BLaER1 (cell line): ENCODE measurements at regions not wholly inside any gene's neighbourhood (a gene's known extent, or its start where the extent isn't known, plus 50 kb on each side); places are given as distances from the start of the nearest gene placed in this dataset.

Experiments used
- H3K27ac ChIP-seq: shearing (Covaris generic); formaldehyde crosslinking; 2 replicates; pipeline ENCODE4 v1.8.1; 2022
- H3K27me3 ChIP-seq: shearing (Covaris generic); formaldehyde crosslinking; 2 replicates; pipeline ENCODE4 v1.8.1; 2022
- H3K36me3 ChIP-seq: shearing (Covaris generic); formaldehyde crosslinking; 2 replicates; pipeline ENCODE4 v1.8.1; 2022
- H3K4me1 ChIP-seq: shearing (Covaris generic); formaldehyde crosslinking; 2 replicates; pipeline ENCODE4 v1.8.1; 2022
- H3K4me2 ChIP-seq: shearing (Covaris generic); formaldehyde crosslinking; 2 replicates; pipeline ENCODE4 v1.8.1; 2022
- H3K4me3 ChIP-seq: shearing (Covaris generic); formaldehyde crosslinking; 2 replicates; pipeline ENCODE4 v1.8.1; 2022
- H3K9ac ChIP-seq: shearing (Covaris generic); formaldehyde crosslinking; 2 replicates; pipeline ENCODE4 v1.8.1; 2022
- H3K9me3 ChIP-seq: shearing (Covaris generic); formaldehyde crosslinking; 2 replicates; pipeline ENCODE4 v1.8.1; 2022
- H4K20me1 ChIP-seq: shearing (Covaris generic); formaldehyde crosslinking; 2 replicates; pipeline ENCODE4 v1.8.1; 2022
- Cebpa-rat ChIP-seq: shearing (Covaris generic); IDR thresholded peaks from 2 replicates; pipeline ENCODE4 v1.8.1; 2022

- Histone ChIP-seq H3K4me2 (peak overlapping the region; percentile 94), H3K9me3 (peaks cover 19% of the 10 kb centered on the region), H3K36me3 (no peaks in the 10 kb centered on the region; the same call in 1 of the 2 replicates), H3K4me1 (peaks cover 77% of the 10 kb centered on the region), H3K9ac (no peak overlapping the region), H3K27me3 (no peaks in the 10 kb centered on the region), H3K27ac (peak overlapping the region; percentile 95), H3K4me3 (no peak overlapping the region), H4K20me1 (no peaks in the 10 kb centered on the region)
- no peak for TF ChIP-seq Cebpa-rat
These were observed 332.5 kb downstream of the CD83 start for GRCh38 chr6:14450133-14450504.

- H3K27ac ChIP-seq, result peak overlapping the region; percentile 95
- H3K9ac ChIP-seq, result no peak overlapping the region
These were observed 333.0 kb downstream of the CD83 start for GRCh38 chr6:14450578-14450977.

GRCh38 chr6:14451594-14452374 lies 334.2 kb downstream of the CD83 start:
- peaks cover 25% of the 10 kb centered on the region for H3K9me3 ChIP-seq
- peaks cover 86% of the 10 kb centered on the region for H3K4me1 ChIP-seq
- H3K27me3 ChIP-seq, result no peaks in the 10 kb centered on the region
- peak overlapping the region; percentile 74; the same call in 1 of the 2 replicates for H3K9ac ChIP-seq
- no peaks in the 10 kb centered on the region; the same call in 1 of the 2 replicates for H3K36me3 ChIP-seq
- H3K27ac ChIP-seq, result peak overlapping the region; percentile 95
- H3K4me3 ChIP-seq, result peak overlapping the region; percentile 39; the same call in 1 of the 2 replicates
- no peak for TF ChIP-seq Cebpa-rat
- H4K20me1 ChIP-seq, result no peaks in the 10 kb centered on the region
- H3K4me2 ChIP-seq, result peak overlapping the region; percentile 94

More at GRCh38 chr6:14450578-14450977, 333.0 kb downstream of the CD83 start:
- Histone ChIP-seq H3K36me3 (no peaks in the 10 kb centered on the region; the same call in 1 of the 2 replicates), H3K4me1 (peaks cover 77% of the 10 kb centered on the region), H3K27me3 (no peaks in the 10 kb centered on the region), H3K9me3 (peaks cover 19% of the 10 kb centered on the region), H3K4me3 (no peak overlapping the region), H4K20me1 (no peaks in the 10 kb centered on the region), H3K4me2 (peak overlapping the region; percentile 94)
- TF ChIP-seq Cebpa-rat, result no peak

GRCh38 chr6:14452567-14453527 lies 335.3 kb downstream of the CD83 start:
- H3K27ac ChIP-seq, result peak overlapping the region; percentile 95
- H3K36me3 ChIP-seq, result no peaks in the 10 kb centered on the region; the same call in 1 of the 2 replicates
- peak overlapping the region; percentile 39 for H3K4me3 ChIP-seq
- peaks cover 18% of the 10 kb centered on the region for H3K9me3 ChIP-seq
- H3K4me1 ChIP-seq, result peaks cover 88% of the 10 kb centered on the region
- no peaks in the 10 kb centered on the region for H4K20me1 ChIP-seq
- H3K9ac ChIP-seq, result peak overlapping the region; percentile 74
- no peaks in the 10 kb centered on the region for H3K27me3 ChIP-seq
- peak overlapping the region; percentile 94 for H3K4me2 ChIP-seq
- no peak for TF ChIP-seq Cebpa-rat

- H3K9ac ChIP-seq, result peak overlapping the region; percentile 74
- peak overlapping the region; percentile 94 for H3K4me2 ChIP-seq
- no peaks in the 10 kb centered on the region; the same call in 1 of the 2 replicates for H3K36me3 ChIP-seq
- peaks cover 86% of the 10 kb centered on the region for H3K4me1 ChIP-seq
- no peaks in the 10 kb centered on the region for H4K20me1 ChIP-seq
- peak overlapping the region; percentile 95 for H3K27ac ChIP-seq
- peak overlapping the region; percentile 39 for H3K4me3 ChIP-seq
- H3K27me3 ChIP-seq, result no peaks in the 10 kb centered on the region
- 0 out of 2 replicates have a peak, but pooled peaks cover 9% of the 10 kb centered on the region for H3K9me3 ChIP-seq
- TF ChIP-seq Cebpa-rat, result no peak
These were observed 336.3 kb downstream of the CD83 start for GRCh38 chr6:14453712-14454472.

- peak overlapping the region; percentile 95 for H3K27ac ChIP-seq
- no peaks in the 10 kb centered on the region for H3K27me3 ChIP-seq
- H3K4me3 ChIP-seq, result no peak overlapping the region
- H3K9me3 ChIP-seq, result 0 out of 2 replicates have a peak, but pooled peaks cover 9% of the 10 kb centered on the region
- H4K20me1 ChIP-seq, result no peaks in the 10 kb centered on the region
- peak overlapping the region; percentile 74 for H3K9ac ChIP-seq
- no peak for TF ChIP-seq Cebpa-rat
- H3K36me3 ChIP-seq, result no peaks in the 10 kb centered on the region; the same call in 1 of the 2 replicates
- H3K4me2 ChIP-seq, result peak overlapping the region; percentile 94
- peaks cover 81% of the 10 kb centered on the region for H3K4me1 ChIP-seq
These were observed 336.9 kb downstream of the CD83 start for GRCh38 chr6:14454473-14454775.

GRCh38 chr6:14455427-14455826 lies 337.9 kb downstream of the CD83 start:
- Histone ChIP-seq H3K36me3 (no peaks in the 10 kb centered on the region), H3K27me3 (no peaks in the 10 kb centered on the region), H4K20me1 (no peaks in the 10 kb centered on the region), H3K4me1 (peaks cover 75% of the 10 kb centered on the region), H3K9ac (0 out of 2 replicates have a peak overlapping the region, but pooled peaks have one; percentile 74), H3K4me3 (no peak overlapping the region; the same call in 1 of the 2 replicates), H3K27ac (peak overlapping the region; percentile 95), H3K4me2 (peak overlapping the region; percentile 94), H3K9me3 (0 out of 2 replicates have a peak, but pooled peaks cover 9% of the 10 kb centered on the region)
- TF ChIP-seq Cebpa-rat, result no peak

- Histone ChIP-seq H3K4me1 (peaks cover 70% of the 10 kb centered on the region), H3K36me3 (no peaks in the 10 kb centered on the region), H3K9ac (no peak overlapping the region), H3K27me3 (no peaks in the 10 kb centered on the region), H3K27ac (peak overlapping the region; percentile 95), H3K4me3 (no peak overlapping the region), H3K9me3 (peaks cover 12% of the 10 kb centered on the region; the same call in 1 of the 2 replicates), H3K4me2 (peak overlapping the region; percentile 94), H4K20me1 (no peaks in the 10 kb centered on the region)
- no peak for TF ChIP-seq Cebpa-rat
These were observed 338.5 kb downstream of the CD83 start for GRCh38 chr6:14455876-14456648.
